Body of pancreas (tissue), 4 donors: ENCODE measurements at regions not wholly inside any gene's neighbourhood (a gene's known extent, or its start where the extent isn't known, plus 50 kb on each side); places are given as distances from the start of the nearest gene placed in this dataset.
"Not testable (repeated sequence)": the region's sequence is repeated elsewhere in the genome, so short reads cannot be mapped to it uniquely, and the experiment has no call there.

ENCODE experiments used
- CTCF ChIP-seq, 7 experiments: fragments of 450-650 bp in 4 of 7; fragments of 200-600 bp in 3 of 7; sonication (generic) in 3 of 7; IDR thresholded peaks; one replicate each; pipeline ENCODE4 v1.5.1; 2016 to 2019; ENCODE audit warnings: antibody characterized with exemption in 7 of 7
- POLR2A ChIP-seq, 3 donors: fragments of 450-650 bp; IDR thresholded peaks; one replicate each; pipeline ENCODE4 v1.6.1; 2016; ENCODE audit warnings: antibody characterized with exemption in 3 of 3, mild to moderate bottlenecking in 2 of 3

DNA sequence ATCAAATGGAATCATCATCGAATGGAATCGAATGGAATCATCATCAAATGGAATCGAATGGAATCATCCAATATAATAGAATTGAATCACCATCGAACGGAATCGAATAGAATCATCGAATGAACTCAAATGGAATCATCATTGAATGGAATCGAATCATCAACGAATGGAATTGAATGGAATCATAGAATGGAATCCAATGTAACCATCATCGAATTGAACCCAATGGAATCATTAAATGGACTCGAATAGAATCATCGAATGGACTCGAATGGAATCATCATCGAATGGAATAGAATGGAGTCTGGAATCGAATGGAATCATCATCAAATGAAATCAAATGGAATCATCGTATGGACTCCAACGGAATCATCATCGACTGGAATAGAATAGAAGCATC lies 227.0 kb downstream of the SHCBP1 start:
- TF ChIP-seq CTCF, POLR2A (IDR thresholded peaks at IDR 0.05): not testable (repeated sequence)
